ENCODE measurements at regions not wholly inside any gene's neighbourhood (a gene's known extent, or its start where the extent isn't known, plus 50 kb on each side); places are given as distances from the start of the nearest gene placed in this dataset.

GRCh38 chr9:17907779-17908508 is 329.1 kb downstream of the SH3GL2 start:
- TF ChIP-seq, protein P1, sequence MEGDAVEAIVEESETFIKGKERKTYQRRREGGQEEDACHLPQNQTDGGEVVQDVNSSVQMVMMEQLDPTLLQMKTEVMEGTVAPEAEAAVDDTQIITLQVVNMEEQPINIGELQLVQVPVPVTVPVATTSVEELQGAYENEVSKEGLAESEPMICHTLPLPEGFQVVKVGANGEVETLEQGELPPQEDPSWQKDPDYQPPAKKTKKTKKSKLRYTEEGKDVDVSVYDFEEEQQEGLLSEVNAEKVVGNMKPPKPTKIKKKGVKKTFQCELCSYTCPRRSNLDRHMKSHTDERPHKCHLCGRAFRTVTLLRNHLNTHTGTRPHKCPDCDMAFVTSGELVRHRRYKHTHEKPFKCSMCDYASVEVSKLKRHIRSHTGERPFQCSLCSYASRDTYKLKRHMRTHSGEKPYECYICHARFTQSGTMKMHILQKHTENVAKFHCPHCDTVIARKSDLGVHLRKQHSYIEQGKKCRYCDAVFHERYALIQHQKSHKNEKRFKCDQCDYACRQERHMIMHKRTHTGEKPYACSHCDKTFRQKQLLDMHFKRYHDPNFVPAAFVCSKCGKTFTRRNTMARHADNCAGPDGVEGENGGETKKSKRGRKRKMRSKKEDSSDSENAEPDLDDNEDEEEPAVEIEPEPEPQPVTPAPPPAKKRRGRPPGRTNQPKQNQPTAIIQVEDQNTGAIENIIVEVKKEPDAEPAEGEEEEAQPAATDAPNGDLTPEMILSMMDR (IDR thresholded peaks at IDR 0.05) = no peak
- TF ChIP-seq POLR2A (IDR thresholded peaks at IDR 0.05) = no peak
